BLaER1 treated with 17β-estradiol and CSF1 and Interleukin-3, amounts not matched to agents 10 nM and 100 nM (cell line): ENCODE measurements at regions not wholly inside any gene's neighbourhood (a gene's known extent, or its start where the extent isn't known, plus 50 kb on each side); places are given as distances from the start of the nearest gene placed in this dataset.
"Not testable (repeated sequence)": the region's sequence is repeated elsewhere in the genome, so short reads cannot be mapped to it uniquely, and the experiment has no call there.

Experiments used
- H3K27ac ChIP-seq, 11 experiments: shearing (Covaris generic); formaldehyde crosslinking; 2 replicates each; pipeline ENCODE4 v1.8.1; 2022
- H3K27me3 ChIP-seq, 11 experiments: shearing (Covaris generic); formaldehyde crosslinking; 2 replicates each; pipeline ENCODE4 v1.8.1; 2022
- H3K36me3 ChIP-seq, 11 experiments: shearing (Covaris generic); formaldehyde crosslinking; 2 replicates each; pipeline ENCODE4 v1.8.1; 2022
- H3K4me1 ChIP-seq, 10 experiments: shearing (Covaris generic); formaldehyde crosslinking; 2 replicates each; pipeline ENCODE4 v1.8.1; 2022
- H3K4me2 ChIP-seq, 11 experiments: shearing (Covaris generic); formaldehyde crosslinking; 2 replicates each; pipeline ENCODE4 v1.8.1; 2022
- H3K4me3 ChIP-seq, 10 experiments: shearing (Covaris generic); formaldehyde crosslinking; 2 replicates each; pipeline ENCODE4 v1.8.1; 2022
- H3K9ac ChIP-seq, 11 experiments: shearing (Covaris generic); formaldehyde crosslinking; 2 replicates each; pipeline ENCODE4 v1.8.1; 2022
- H3K9me3 ChIP-seq, 11 experiments: shearing (Covaris generic); formaldehyde crosslinking; replicated peaks in 1 of 11; 2 replicates each; pipeline ENCODE4 v1.8.1; 2022
- H4K20me1 ChIP-seq, 11 experiments: shearing (Covaris generic); formaldehyde crosslinking; 2 replicates each; pipeline ENCODE4 v1.8.1; 2022
- Cebpa-rat ChIP-seq, 11 experiments: shearing (Covaris generic); IDR thresholded peaks; 2 replicates each; pipeline ENCODE4 v1.8.1; 2022

DNA sequence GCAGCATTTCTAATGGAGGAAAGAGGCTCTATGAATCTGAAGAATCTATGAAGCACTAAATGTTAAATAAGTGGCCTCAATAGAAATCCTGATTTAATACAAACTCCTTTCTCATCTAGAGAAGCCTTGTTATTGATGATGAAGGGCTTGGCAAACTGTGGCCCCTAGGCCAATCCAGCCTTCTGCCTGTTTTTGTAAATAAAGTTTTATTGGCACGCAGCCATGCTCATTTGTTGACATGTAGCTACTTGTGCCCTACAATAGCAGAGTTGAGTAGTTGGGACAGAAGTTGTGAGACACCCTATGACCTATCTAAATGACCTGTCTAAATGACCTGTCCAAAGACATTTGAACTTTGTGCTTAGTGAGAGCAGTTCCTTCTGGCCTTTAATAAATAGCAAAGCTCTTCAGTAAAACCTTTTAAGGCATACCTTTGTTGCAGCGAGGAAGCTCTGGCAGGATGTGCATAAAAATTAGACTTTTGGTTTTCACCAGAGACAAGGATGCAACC, 484.4 kb upstream of the SPRED2 start:
- no peaks in the 10 kb centered on the region for H4K20me1 ChIP-seq
- H3K4me1 ChIP-seq, result peaks cover 0 to 11% (median 7%) of the 10 kb centered on the region in 10 experiments; a peak in 14 of 20 replicates
- no peak overlapping the region for H3K4me2 ChIP-seq
- no peaks in the 10 kb centered on the region for H3K36me3 ChIP-seq
- no peak overlapping the region for H3K4me3 ChIP-seq
- H3K9ac ChIP-seq, result no peak overlapping the region
- no peak overlapping the region for H3K27ac ChIP-seq
- TF ChIP-seq Cebpa-rat (IDR thresholded peaks at IDR 0.05), result no peak
- no peaks in the 10 kb centered on the region for H3K27me3 ChIP-seq
- H3K9me3 ChIP-seq, result no peaks in the 10 kb centered on the region

DNA sequence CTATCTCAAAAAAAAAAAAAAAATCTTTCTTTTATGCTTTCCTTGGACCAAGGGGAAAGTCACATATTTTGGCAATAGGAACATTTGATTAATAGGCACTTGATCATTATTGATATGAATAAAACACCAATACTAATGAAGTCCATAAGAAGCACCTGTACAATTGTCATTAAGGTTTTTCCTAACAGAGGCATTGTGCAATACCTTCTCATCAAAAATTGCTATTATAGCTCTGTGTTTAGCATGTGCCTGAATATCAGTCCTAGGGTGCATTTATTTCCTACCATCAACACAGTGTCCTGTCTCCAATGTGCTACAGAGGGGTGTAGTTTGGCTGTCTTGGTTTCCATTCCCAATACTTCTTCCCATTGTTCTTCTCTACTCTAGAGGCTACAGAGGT, 483.8 kb upstream of the SPRED2 start:
- H3K27me3 ChIP-seq, result no peaks in the 10 kb centered on the region
- TF ChIP-seq Cebpa-rat (IDR thresholded peaks at IDR 0.05), result no peak

GRCh38 chr2:65915273-65915672, 482.9 kb upstream of the SPRED2 start:
- Histone ChIP-seq H3K4me1 (peaks cover 0 to 11% (median 7%) of the 10 kb centered on the region in 10 experiments; a peak in 9 of 20 replicates), H3K9ac (no peak overlapping the region), H3K27ac (no peak overlapping the region), H4K20me1 (no peaks in the 10 kb centered on the region), H3K27me3 (no peaks in the 10 kb centered on the region), H3K4me2 (no peak overlapping the region), H3K36me3 (no peaks in the 10 kb centered on the region), H3K4me3 (no peak overlapping the region), H3K9me3 (no peaks in the 10 kb centered on the region)
- no peak for TF ChIP-seq Cebpa-rat (IDR thresholded peaks at IDR 0.05)

More for the DNA sequence above, 483.8 kb upstream of the SPRED2 start:
- Histone ChIP-seq H3K36me3 (no peaks in the 10 kb centered on the region), H3K9me3 (no peaks in the 10 kb centered on the region), H3K9ac (no peak overlapping the region), H3K27ac (no peak overlapping the region), H3K4me3 (no peak overlapping the region), H4K20me1 (no peaks in the 10 kb centered on the region), H3K4me2 (no peak overlapping the region), H3K4me1 (peaks cover 0 to 11% (median 7%) of the 10 kb centered on the region in 10 experiments; a peak in 9 of 20 replicates)

DNA sequence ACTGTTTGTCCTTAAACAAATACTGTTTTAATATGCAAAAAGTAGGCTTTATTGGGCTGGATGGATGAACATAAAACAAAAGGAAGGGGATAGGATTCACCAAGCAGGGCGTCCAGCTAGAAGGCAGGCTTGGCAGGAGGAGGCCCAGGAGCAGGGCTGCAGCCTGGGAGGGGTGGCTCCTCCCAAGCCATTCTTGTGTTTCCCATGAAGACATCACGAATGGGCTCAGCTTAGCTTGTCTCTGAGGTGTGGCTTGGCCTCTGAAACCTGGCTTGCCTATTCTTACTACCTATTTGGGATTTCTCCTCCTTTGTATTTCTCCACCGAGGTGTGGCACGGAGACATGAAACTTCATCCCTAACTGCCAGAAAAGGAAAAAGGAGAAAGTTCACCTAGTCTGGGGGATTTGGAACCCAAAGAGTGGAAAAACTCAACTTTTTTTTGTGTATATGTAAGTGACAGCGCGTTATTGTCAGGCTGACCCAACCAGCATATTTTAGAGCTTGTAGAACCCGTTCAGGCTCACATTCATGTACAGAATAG, 481.9 kb upstream of the SPRED2 start:
- H3K4me3 ChIP-seq, result no peak overlapping the region
- no peaks in the 10 kb centered on the region for H3K27me3 ChIP-seq
- no peak overlapping the region for H3K4me2 ChIP-seq
- no peaks in the 10 kb centered on the region for H3K36me3 ChIP-seq
- no peak overlapping the region for H3K27ac ChIP-seq
- no peaks in the 10 kb centered on the region for H4K20me1 ChIP-seq
- no peak for TF ChIP-seq Cebpa-rat (IDR thresholded peaks at IDR 0.05)
- H3K9ac ChIP-seq, result no peak overlapping the region
- peaks cover 0 to 3% (median 0%) of the 10 kb centered on the region in 10 experiments; a peak in 6 of 20 replicates for H3K4me1 ChIP-seq
- H3K9me3 ChIP-seq, result no peaks in the 10 kb centered on the region

DNA sequence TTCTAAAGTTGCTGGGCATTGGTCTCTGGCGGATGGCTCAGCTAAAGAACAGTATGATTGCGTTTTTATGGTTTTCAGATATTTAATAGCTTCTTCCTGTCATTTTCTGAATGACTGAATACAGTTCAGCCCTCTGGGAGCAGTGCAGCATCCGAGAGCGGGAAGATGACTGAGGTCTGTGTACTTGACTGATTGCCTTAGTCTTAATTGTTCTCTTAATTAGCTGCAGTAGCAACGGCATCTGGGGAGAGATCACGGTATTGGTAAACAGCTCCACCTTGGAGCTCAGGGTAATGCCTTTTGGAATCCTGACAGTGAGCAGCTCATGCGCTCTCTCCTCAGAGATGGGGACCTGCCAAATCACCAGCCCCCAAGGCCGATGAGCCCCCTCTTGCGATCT, 481.4 kb upstream of the SPRED2 start:
- Histone ChIP-seq H3K27me3 (no peaks in the 10 kb centered on the region), H3K4me1 (no peaks in the 10 kb centered on the region), H3K9me3 (no peaks in the 10 kb centered on the region), H3K4me3 (no peak overlapping the region), H3K9ac (no peak overlapping the region), H3K27ac (no peak overlapping the region), H4K20me1 (no peaks in the 10 kb centered on the region), H3K36me3 (no peaks in the 10 kb centered on the region), H3K4me2 (no peak overlapping the region)
- no peak for TF ChIP-seq Cebpa-rat (IDR thresholded peaks at IDR 0.05)

GRCh38 chr2:65901756-65902155, 469.4 kb upstream of the SPRED2 start:
- Histone ChIP-seq H3K4me1 (peaks cover 5 to 12% (median 8%) of the 10 kb centered on the region in 10 experiments; a peak in 15 of 20 replicates), H3K36me3 (no peaks in the 10 kb centered on the region), H3K9ac (no peak overlapping the region), H4K20me1 (no peaks in the 10 kb centered on the region), H3K27me3 (no peaks in the 10 kb centered on the region), H3K27ac (no peak overlapping the region), H3K4me3 (no peak overlapping the region), H3K9me3 (peaks cover 0 to 2% (median 0%) of the 10 kb centered on the region in 11 experiments; a peak in 1 of 22 replicates), H3K4me2 (peak overlapping the region in 10 of 11 experiments; percentile 3 to 48 (median 34); a peak in 11 of 22 replicates)
- TF ChIP-seq Cebpa-rat (IDR thresholded peaks at IDR 0.05), result no peak

DNA sequence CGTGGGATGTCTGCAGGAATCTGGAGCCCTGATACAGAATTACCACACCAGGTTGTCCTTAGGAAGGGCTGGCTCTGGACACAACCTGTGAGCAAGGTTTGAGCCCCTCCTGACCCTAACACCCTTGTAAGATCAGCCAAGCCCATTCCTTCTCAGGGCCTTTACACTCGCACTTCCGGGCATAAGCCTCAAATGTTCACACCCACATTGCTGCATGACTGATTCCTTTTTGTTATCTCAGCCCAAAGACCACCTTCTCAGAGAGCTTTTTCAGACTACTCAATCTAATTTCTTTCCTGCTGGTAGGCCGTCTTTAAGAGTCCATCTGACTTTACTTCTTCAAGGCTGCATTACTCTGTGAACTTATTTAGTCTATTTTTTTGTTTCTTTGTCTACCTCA, 464.0 kb upstream of the SPRED2 start:
- no peaks in the 10 kb centered on the region for H3K9me3 ChIP-seq
- H3K4me2 ChIP-seq, result no peak overlapping the region
- H3K4me3 ChIP-seq, result no peak overlapping the region
- H3K9ac ChIP-seq, result no peak overlapping the region
- H3K4me1 ChIP-seq, result peaks cover 0 to 4% (median under 1%) of the 10 kb centered on the region in 10 experiments; a peak in 8 of 20 replicates
- no peaks in the 10 kb centered on the region for H3K27me3 ChIP-seq
- H4K20me1 ChIP-seq, result no peaks in the 10 kb centered on the region
- H3K36me3 ChIP-seq, result no peaks in the 10 kb centered on the region
- TF ChIP-seq Cebpa-rat (IDR thresholded peaks at IDR 0.05), result no peak
- H3K27ac ChIP-seq, result no peak overlapping the region

- H4K20me1 ChIP-seq, H3K4me1 ChIP-seq, H3K4me3 ChIP-seq, H3K9ac ChIP-seq, H3K27me3 ChIP-seq, H3K36me3 ChIP-seq, H3K4me2 ChIP-seq, H3K27ac ChIP-seq: not testable (repeated sequence)
- peaks cover 0 to 24% (median 11%) of the 10 kb centered on the region in 11 experiments; a peak in 13 of 22 replicates for H3K9me3 ChIP-seq
Observed at GRCh38 chr2:65890131-65890530, 457.7 kb upstream of the SPRED2 start.

DNA sequence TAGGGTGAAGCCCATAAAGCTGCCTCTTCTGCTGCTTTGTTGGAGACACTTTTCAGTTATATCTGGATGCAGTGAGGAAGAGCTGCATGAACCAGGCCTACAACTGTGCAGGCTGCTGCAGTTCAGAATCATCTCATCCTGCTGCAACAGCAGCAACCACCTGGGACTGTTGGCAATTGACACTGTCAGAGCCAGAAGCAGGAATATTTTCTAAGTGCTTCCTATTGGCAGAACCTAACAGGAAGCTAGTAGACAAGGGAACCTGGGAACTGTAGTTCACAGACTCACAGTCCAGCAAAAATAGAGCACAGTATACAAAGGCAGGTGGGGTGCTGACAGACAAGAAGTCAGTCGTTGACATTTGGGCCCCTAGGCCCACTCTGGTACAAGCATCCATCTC, 452.9 kb upstream of the SPRED2 start:
- H3K4me3 ChIP-seq, result no peak overlapping the region
- H3K36me3 ChIP-seq, result no peaks in the 10 kb centered on the region
- H3K27me3 ChIP-seq, result no peaks in the 10 kb centered on the region
- peaks cover 0 to 15% (median 7%) of the 10 kb centered on the region in 11 experiments; a peak in 13 of 22 replicates for H3K9me3 ChIP-seq
- no peaks in the 10 kb centered on the region for H3K4me1 ChIP-seq
- no peak for TF ChIP-seq Cebpa-rat (IDR thresholded peaks at IDR 0.05)
- H3K9ac ChIP-seq, result no peak overlapping the region
- no peaks in the 10 kb centered on the region for H4K20me1 ChIP-seq
- no peak overlapping the region for H3K4me2 ChIP-seq
- no peak overlapping the region for H3K27ac ChIP-seq

DNA sequence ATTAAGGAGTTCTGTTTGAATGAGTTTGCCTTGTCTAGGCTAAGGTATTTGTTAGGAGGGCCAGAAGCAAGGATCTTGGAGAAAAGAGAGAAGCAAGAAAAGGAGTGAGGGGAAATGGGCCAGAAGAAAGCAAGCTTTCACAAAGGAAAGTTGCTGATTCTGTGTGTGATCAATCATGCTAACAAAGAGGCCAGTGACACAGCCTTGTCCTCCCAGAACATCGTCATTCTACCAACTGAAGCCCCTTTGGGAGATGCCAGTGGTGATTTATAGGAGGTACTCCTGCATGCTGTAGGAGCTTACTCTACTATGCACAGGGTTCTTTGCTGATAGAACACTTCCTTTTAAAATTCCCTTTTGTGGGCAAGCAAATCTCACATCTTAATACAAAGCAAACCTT, 449.2 kb upstream of the SPRED2 start:
- H3K27me3 ChIP-seq, result no peaks in the 10 kb centered on the region

More for the DNA sequence above, 449.2 kb upstream of the SPRED2 start:
- Histone ChIP-seq H3K4me1 (no peaks in the 10 kb centered on the region), H3K36me3 (no peaks in the 10 kb centered on the region), H3K27ac (no peak overlapping the region), H3K4me3 (no peak overlapping the region), H3K9me3 (no peaks in the 10 kb centered on the region), H3K4me2 (no peak overlapping the region), H4K20me1 (no peaks in the 10 kb centered on the region), H3K9ac (no peak overlapping the region)
- TF ChIP-seq Cebpa-rat (IDR thresholded peaks at IDR 0.05), result no peak
